B cell (primary cell): ENCODE measurements at regions not wholly inside any gene's neighbourhood (a gene's known extent, or its start where the extent isn't known, plus 50 kb on each side); places are given as distances from the start of the nearest gene placed in this dataset.

Source experiments
- ATAC-seq: fragments of 200-7000 bp; cut with Tn5 transposase; one replicate; pipeline ENCODE4 v1.10.0; 2021; ENCODE audit warnings: low read depth, mild to moderate bottlenecking, moderate number of reproducible peaks, moderate library complexity
- CTCF ChIA-PET: fragments of 350-600 bp; sonication (Branson Sonifier 250); formaldehyde crosslinking; loops from one replicate; lab custom pipeline; 2021; ENCODE audit warnings: antibody characterized with exemption, inconsistent platforms; lab: Charles Lee
- POLR2A ChIA-PET: fragments of 350-600 bp; sonication (Branson Sonifier 250); formaldehyde crosslinking; loops from one replicate; lab custom pipeline; 2021; ENCODE audit warnings: antibody characterized with exemption; lab: Charles Lee
- DNase-seq: peaks from one replicate; pipeline ENCODE4 v3.0.0; 2013
- H2AFZ ChIP-seq: 2 replicates; pipeline ENCODE4 v1.6.1; 2012; ENCODE audit warnings: mild to moderate bottlenecking, low read depth, low read length; ENCODE audit not compliant: insufficient read depth, poor library complexity, severe bottlenecking
- H3K27ac ChIP-seq, 2 donors: 1 replicate in 1 of 2; 2 replicates in 1 of 2; pipeline ENCODE4 v1.5.1; 2012 to 2013; ENCODE audit warnings: low read length in 2 of 2, mild to moderate bottlenecking in 2 of 2, moderate library complexity in 1 of 2
- H3K27me3 ChIP-seq, 4 experiments: fragments of 200-600 bp in 1 of 4; sonication (generic) in 1 of 4; replicated peaks in 1 of 4; 1 replicate in 2 of 4; 2 replicates in 2 of 4; pipeline versions ENCODE4 v1.6.1 to v1.7.0; 2013 to 2016; ENCODE audit warnings: low read length in 3 of 4, mild to moderate bottlenecking in 2 of 4, mixed read lengths in 1 of 4, moderate library complexity in 1 of 4; ENCODE audit not compliant: insufficient read depth in 4 of 4, control insufficient read depth in 3 of 4; ENCODE audit errors: control extremely low read depth in 1 of 4
- H3K36me3 ChIP-seq, 2 experiments: replicated peaks in 1 of 2; 1 replicate in 1 of 2; 2 replicates in 1 of 2; pipeline versions ENCODE4 v1.6.1 to v1.7.1; 2013; ENCODE audit warnings: low read length in 1 of 2; ENCODE audit not compliant: insufficient read depth in 2 of 2, control insufficient read depth in 1 of 2; ENCODE audit errors: control extremely low read depth in 1 of 2, extremely low read depth in 1 of 2
- H3K4me1 ChIP-seq, 2 donors: fragments of 200-600 bp in 1 of 2; sonication (generic) in 1 of 2; 1 replicate in 1 of 2; 2 replicates in 1 of 2; pipeline versions ENCODE4 v1.5.1 to v1.6.1; 2013 to 2017; ENCODE audit warnings: low read length in 2 of 2; ENCODE audit not compliant: control insufficient read depth in 2 of 2, insufficient read depth in 2 of 2
- H3K4me2 ChIP-seq: replicated peaks from 2 replicates; pipeline ENCODE3; 2012; ENCODE audit warnings: mild to moderate bottlenecking, low read depth, low read length; ENCODE audit not compliant: poor library complexity, severe bottlenecking
- H3K4me3 ChIP-seq, 5 experiments: fragments of 200-600 bp in 1 of 5; sonication (generic) in 1 of 5; 1 replicate in 3 of 5; 2 replicates in 2 of 5; pipeline versions ENCODE4 v1.5.1 to v1.7.0; 2011 to 2016; ENCODE audit warnings: low read length in 4 of 5, mild to moderate bottlenecking in 4 of 5, low read depth in 2 of 5, control low read depth in 1 of 5, moderate library complexity in 1 of 5; ENCODE audit not compliant: insufficient read depth in 1 of 5; ENCODE audit errors: control extremely low read depth in 1 of 5, extremely low read depth in 1 of 5
- H3K79me2 ChIP-seq: fragments of 200-600 bp; sonication (generic); one replicate; pipeline ENCODE4 v1.6.0; 2016; ENCODE audit warnings: low read length; ENCODE audit not compliant: control insufficient read depth, insufficient read depth
- H3K9ac ChIP-seq: fragments of 200-600 bp; sonication (generic); 2 replicates; pipeline ENCODE4 v1.6.1; 2017; ENCODE audit warnings: mild to moderate bottlenecking, low read length, moderate library complexity
- H3K9me3 ChIP-seq, 3 donors: one replicate each; pipeline versions ENCODE4 v1.6.1 to v1.7.1; 2013; ENCODE audit warnings: low read length in 2 of 3; ENCODE audit not compliant: control insufficient read depth in 2 of 3, insufficient read depth in 1 of 3; ENCODE audit errors: control extremely low read depth in 1 of 3
- H4K20me1 ChIP-seq: 2 replicates; pipeline ENCODE4 v1.6.0; 2012; ENCODE audit warnings: mild to moderate bottlenecking, low read length; ENCODE audit not compliant: insufficient read depth, control insufficient read depth, poor library complexity, severe bottlenecking
- H3K27ac Mint-ChIP-seq: one replicate; pipeline ENCODE4 v1.8.0; 2021; ENCODE audit warnings: mixed read lengths
- H3K27me3 Mint-ChIP-seq: one replicate; pipeline ENCODE4 v1.8.0; 2021; ENCODE audit warnings: mixed read lengths
- H3K4me1 Mint-ChIP-seq: one replicate; pipeline ENCODE4 v1.8.0; 2021; ENCODE audit warnings: mixed read lengths
- H3K4me3 Mint-ChIP-seq: one replicate; pipeline ENCODE4 v1.8.0; 2021; ENCODE audit warnings: mixed read lengths
- H3K9me3 Mint-ChIP-seq: one replicate; pipeline ENCODE4 v1.8.0; 2022; ENCODE audit warnings: mixed read lengths; ENCODE audit not compliant: insufficient read depth
- CTCF ChIP-seq: fragments of 200-600 bp; IDR thresholded peaks from one replicate; pipeline ENCODE4 v1.8.0; 2022; ENCODE audit warnings: antibody characterized with exemption, mild to moderate bottlenecking
- EZH2 ChIP-seq: IDR thresholded peaks from 2 replicates; pipeline ENCODE4 v1.6.1; 2012; ENCODE audit warnings: borderline replicate concordance, low read depth, mild to moderate bottlenecking, moderate library complexity, low read length; ENCODE audit not compliant: insufficient read depth, poor library complexity, severe bottlenecking
- WGBS: methylation state at CpG from one replicate; pipeline ENCODE4 v1.1.5; 2013; ENCODE audit warnings: missing lambda C conversion rate; ENCODE audit not compliant: insufficient coverage; 5-methylcytosine and 5-hydroxymethylcytosine counted together
- intact Hi-C: fragments of 100-400 bp; cut with micrococcal nuclease; formaldehyde crosslinking; loops from one replicate; pipeline ENCODE4 v1.10.0; 2022

- Histone ChIP-seq H3K27me3 (peaks cover 0 to 4% (median 0%) of the 10 kb centered on the region in 4 experiments), H3K9me3 (no peaks in the 10 kb centered on the region), H3K27ac (no peak overlapping the region), H4K20me1 (no peaks in the 10 kb centered on the region), H3K79me2 (no peaks in the 10 kb centered on the region), H3K4me3 (no peak overlapping the region), H2AFZ (no peak overlapping the region), H3K9ac (no peak overlapping the region), H3K36me3 (no peaks in the 10 kb centered on the region), H3K4me2 (no peak overlapping the region), H3K4me1 (no peaks in the 10 kb centered on the region)
- DNase-seq (no peak), ATAC-seq (no peak)
- Mint-ChIP-seq H3K4me3 (no peak overlapping the region), H3K27ac (no peak overlapping the region), H3K27me3 (peaks cover 4% of the 10 kb centered on the region), H3K4me1 (no peaks in the 10 kb centered on the region), H3K9me3 (no peaks in the 10 kb centered on the region)
- ChIA-PET POLR2A (no interaction called here), CTCF (no interaction called here)
- intact Hi-C loops, result no loop called here
- WGBS, result 68% methylated on average over 12 of the region's 12 CpGs
- TF ChIP-seq EZH2 (no peak), CTCF (no peak)
Measured at GRCh38 chr4:138910914-138911336, 104.7 kb upstream of the NOCT start.

- ATAC-seq, result no peak
- H2AFZ ChIP-seq, result no peak overlapping the region
- Mint-ChIP-seq H3K27me3 (peaks cover 4% of the 10 kb centered on the region), H3K4me3 (no peak overlapping the region), H3K27ac (no peak overlapping the region), H3K9me3 (no peaks in the 10 kb centered on the region), H3K4me1 (no peaks in the 10 kb centered on the region)
- TF ChIP-seq CTCF, result no peak
- no peak for TF ChIP-seq EZH2
- DNase-seq, result no peak
- WGBS, result 50% methylated on average over 3 of the region's 6 CpGs
- no peak overlapping the region for H3K4me2 ChIP-seq
- ChIA-PET POLR2A (no interaction called here), CTCF (no interaction called here)
- no peaks in the 10 kb centered on the region for H4K20me1 ChIP-seq
- no peaks in the 10 kb centered on the region for H3K9me3 ChIP-seq
- no peak overlapping the region for H3K9ac ChIP-seq
- no peaks in the 10 kb centered on the region for H3K4me1 ChIP-seq
- no peak overlapping the region for H3K4me3 ChIP-seq
- intact Hi-C loops, result no loop called here
- no peak overlapping the region for H3K27ac ChIP-seq
- no peaks in the 10 kb centered on the region for H3K79me2 ChIP-seq
- no peaks in the 10 kb centered on the region for H3K36me3 ChIP-seq
- H3K27me3 ChIP-seq, result peaks cover 0 to 4% (median 0%) of the 10 kb centered on the region in 4 experiments
Measured at GRCh38 chr4:138910195-138910913, 105.2 kb upstream of the NOCT start.
